H9 (cell line): ENCODE measurements at regions not wholly inside any gene's neighbourhood (a gene's known extent, or its start where the extent isn't known, plus 50 kb on each side); places are given as distances from the start of the nearest gene placed in this dataset.

Source experiments
- DNase-seq: peaks from one replicate; pipeline ENCODE4 v3.0.0-alpha.2; 2017
- H2AFZ ChIP-seq: one replicate; pipeline ENCODE4 v1.6.1; 2013; ENCODE audit warnings: mild to moderate bottlenecking, low read length, control low read depth, moderate library complexity
- H2AK5ac ChIP-seq: 2 replicates; pipeline ENCODE4 v1.6.1; 2013; ENCODE audit warnings: low read length, control low read depth, mixed read lengths; ENCODE audit not compliant: insufficient read length
- H2BK120ac ChIP-seq: one replicate; pipeline ENCODE4 v1.6.1; 2013; ENCODE audit warnings: low read depth, mild to moderate bottlenecking, low read length, control low read depth, inconsistent platforms; ENCODE audit not compliant: poor library complexity, severe bottlenecking
- H2BK12ac ChIP-seq: 2 replicates; pipeline ENCODE4 v1.6.1; 2013; ENCODE audit warnings: low read length, control low read depth, mixed read lengths, low read depth; ENCODE audit not compliant: insufficient read length
- H2BK15ac ChIP-seq: 2 replicates; pipeline ENCODE4 v1.6.1; 2013; ENCODE audit warnings: low read depth, low read length, control low read depth
- H2BK20ac ChIP-seq: one replicate; pipeline ENCODE4 v1.6.1; 2013; ENCODE audit warnings: low read depth, mild to moderate bottlenecking, low read length, control low read depth, inconsistent platforms; ENCODE audit not compliant: poor library complexity, severe bottlenecking
- H2BK5ac ChIP-seq: 2 replicates; pipeline ENCODE4 v1.6.1; 2013; ENCODE audit warnings: low read length, control low read depth, mixed read lengths; ENCODE audit not compliant: insufficient read length
- H3K14ac ChIP-seq: 2 replicates; pipeline ENCODE4 v1.6.1; 2013; ENCODE audit warnings: low read length, control low read depth; ENCODE audit not compliant: insufficient read depth
- H3K18ac ChIP-seq: 2 replicates; pipeline ENCODE4 v1.6.1; 2013; ENCODE audit warnings: low read depth, mild to moderate bottlenecking, mixed read lengths, low read length, control low read depth; ENCODE audit not compliant: insufficient read length
- H3K23ac ChIP-seq: 2 replicates; pipeline ENCODE4 v1.6.1; 2013; ENCODE audit warnings: low read length, control low read depth, mixed read lengths, low read depth; ENCODE audit not compliant: insufficient read length
- H3K23me2 ChIP-seq: 2 replicates; pipeline ENCODE4 v1.6.1; 2013; ENCODE audit warnings: low read depth, mild to moderate bottlenecking, mixed read lengths, low read length, control low read depth; ENCODE audit not compliant: insufficient read length, poor library complexity, severe bottlenecking
- H3K27ac ChIP-seq: 2 replicates; pipeline ENCODE4 v1.5.1; 2013; ENCODE audit warnings: low read length, control low read depth, mixed read lengths, low read depth; ENCODE audit not compliant: insufficient read length
- H3K27me3 ChIP-seq: 2 replicates; pipeline ENCODE4 v1.6.1; 2013; ENCODE audit warnings: low read length, control low read depth, inconsistent platforms; ENCODE audit not compliant: insufficient read depth
- H3K4ac ChIP-seq: 2 replicates; pipeline ENCODE4 v1.6.1; 2013; ENCODE audit warnings: low read depth, mild to moderate bottlenecking, control low read depth, inconsistent platforms, low read length, moderate library complexity
- H3K4me1 ChIP-seq: 2 replicates; pipeline ENCODE4 v1.6.1; 2013; ENCODE audit warnings: low read length, control low read depth, inconsistent platforms; ENCODE audit not compliant: insufficient read depth
- H3K4me2 ChIP-seq: 2 replicates; pipeline ENCODE4 v1.6.1; 2013; ENCODE audit warnings: low read length, control low read depth, mixed read lengths; ENCODE audit not compliant: insufficient read length, insufficient read depth
- H3K56ac ChIP-seq: 2 replicates; pipeline ENCODE4 v1.6.1; 2013; ENCODE audit warnings: low read depth, mild to moderate bottlenecking, mixed read lengths, low read length, control low read depth; ENCODE audit not compliant: insufficient read length
- H3K79me1 ChIP-seq: 2 replicates; pipeline ENCODE4 v1.6.1; 2013; ENCODE audit warnings: low read depth, mild to moderate bottlenecking, moderate library complexity, low read length, control low read depth, inconsistent platforms; ENCODE audit not compliant: insufficient read depth, poor library complexity, severe bottlenecking
- H3K79me2 ChIP-seq: 2 replicates; pipeline ENCODE4 v1.6.1; 2013; ENCODE audit warnings: low read length, control low read depth, inconsistent platforms; ENCODE audit not compliant: insufficient read depth
- H3K9ac ChIP-seq: 2 replicates; pipeline ENCODE4 v1.6.1; 2013; ENCODE audit warnings: low read length, control low read depth, mixed read lengths; ENCODE audit not compliant: insufficient read length; ENCODE audit errors: extremely low read depth
- H3K9me3 ChIP-seq: one replicate; pipeline ENCODE4 v1.6.1; 2013; ENCODE audit warnings: low read depth, low read length, inconsistent platforms; ENCODE audit not compliant: control insufficient read depth
- H3T11ph ChIP-seq: one replicate; pipeline ENCODE4 v1.6.1; 2013; ENCODE audit warnings: mild to moderate bottlenecking, low read length, control low read depth, inconsistent platforms
- H4K20me1 ChIP-seq: one replicate; pipeline ENCODE4 v1.6.1; 2013; ENCODE audit not compliant: control insufficient read depth, insufficient read length, insufficient read depth
- H4K5ac ChIP-seq: 2 replicates; pipeline ENCODE4 v1.6.1; 2013; ENCODE audit warnings: low read depth, mild to moderate bottlenecking, mixed read lengths, low read length, control low read depth; ENCODE audit not compliant: insufficient read length
- H4K8ac ChIP-seq: replicated peaks from 2 replicates; pipeline ENCODE4 v1.6.1; 2013; ENCODE audit warnings: low read length, control low read depth, mixed read lengths, low read depth; ENCODE audit not compliant: insufficient read length
- H4K91ac ChIP-seq: 2 replicates; pipeline ENCODE4 v1.6.1; 2013; ENCODE audit warnings: low read depth, mild to moderate bottlenecking, moderate library complexity, mixed read lengths, low read length, control low read depth; ENCODE audit not compliant: insufficient read length
- H3K27ac Mint-ChIP-seq, 3 experiments: 2 replicates in 2 of 3; 3 replicates in 1 of 3; pipeline ENCODE4 v1.8.0; 2020 to 2021; ENCODE audit warnings: mixed read lengths in 3 of 3, mild to moderate bottlenecking in 1 of 3, moderate library complexity in 1 of 3
- H3K27me3 Mint-ChIP-seq: 2 replicates; pipeline ENCODE4 v1.8.0; 2021; ENCODE audit warnings: low read depth, mild to moderate bottlenecking, moderate library complexity, mixed read lengths
- H3K36me3 Mint-ChIP-seq, 3 experiments: 2 replicates in 2 of 3; 3 replicates in 1 of 3; pipeline ENCODE4 v1.8.0; 2020 to 2021; ENCODE audit warnings: low read depth in 3 of 3, mixed read lengths in 3 of 3; ENCODE audit not compliant: insufficient read depth in 1 of 3
- H3K4me1 Mint-ChIP-seq, 2 experiments: 2 replicates each; pipeline ENCODE4 v1.8.0; 2020; ENCODE audit warnings: mixed read lengths in 2 of 2
- H3K4me3 Mint-ChIP-seq, 2 experiments: 2 replicates in 1 of 2; 3 replicates in 1 of 2; pipeline ENCODE4 v1.8.0; 2020 to 2021; ENCODE audit warnings: mild to moderate bottlenecking in 2 of 2, mixed read lengths in 2 of 2, moderate library complexity in 1 of 2
- H3K9me3 Mint-ChIP-seq, 2 experiments: 2 replicates in 1 of 2; 3 replicates in 1 of 2; pipeline ENCODE4 v1.8.0; 2020; ENCODE audit warnings: mild to moderate bottlenecking in 2 of 2, mixed read lengths in 2 of 2, moderate library complexity in 1 of 2
- CTCF ChIP-seq: fragments of 200-600 bp; sonication (generic); conservative IDR thresholded peaks from 3 replicates; pipeline ENCODE4 v1.8.0; 2021; ENCODE audit warnings: antibody characterized with exemption, mild to moderate bottlenecking
- whole genome bisulfite sequencing: extraction: QIAGEN DNeasy Blood & Tissue Kit; methylation state at CpG from one replicate; pipeline ENCODE4 v1.1.7; 2013; ENCODE audit warnings: missing lambda C conversion rate, low lambda C conversion rate, mixed read lengths; ENCODE audit not compliant: insufficient read length; ENCODE audit errors: extremely low coverage; 5-methylcytosine and 5-hydroxymethylcytosine counted together

- no CpG with 5 or more reads among the region's 4 CpGs for WGBS
- H2BK12ac ChIP-seq, result no peak overlapping the region
- H3K27ac Mint-ChIP-seq, result no peak overlapping the region
- no peak overlapping the region for H4K8ac ChIP-seq
- no peaks in the 10 kb centered on the region for H3K9me3 Mint-ChIP-seq
- H3K4me1 Mint-ChIP-seq, result peaks cover 0 to 4% of the 10 kb centered on the region in 2 experiments; a peak in 1 of 4 replicates
- H3K9ac ChIP-seq, result no peak overlapping the region
- no peaks in the 10 kb centered on the region for H3K27me3 Mint-ChIP-seq
- H3K23me2 ChIP-seq, result no peaks in the 10 kb centered on the region
- H2BK120ac ChIP-seq, result no peak overlapping the region
- no peaks in the 10 kb centered on the region for H3K79me2 ChIP-seq
- H4K91ac ChIP-seq, result no peak overlapping the region
- H3K9me3 ChIP-seq, result no peaks in the 10 kb centered on the region
- H3T11ph ChIP-seq, result no peak overlapping the region
- no peak overlapping the region for H2BK15ac ChIP-seq
- no peak overlapping the region for H3K4me3 Mint-ChIP-seq
- no peaks in the 10 kb centered on the region for H3K79me1 ChIP-seq
- no peaks in the 10 kb centered on the region for H3K27me3 ChIP-seq
- no peaks in the 10 kb centered on the region for H3K4me1 ChIP-seq
- H3K23ac ChIP-seq, result no peak overlapping the region
- no peak overlapping the region for H2AFZ ChIP-seq
- H3K18ac ChIP-seq, result no peak overlapping the region
- H3K14ac ChIP-seq, result no peak overlapping the region
- no peaks in the 10 kb centered on the region for H4K20me1 ChIP-seq
- no peak overlapping the region for H2BK5ac ChIP-seq
- H3K4me2 ChIP-seq, result no peak overlapping the region
- H3K36me3 Mint-ChIP-seq, result no peaks in the 10 kb centered on the region
- no peak overlapping the region for H3K4ac ChIP-seq
- no peak overlapping the region for H3K27ac ChIP-seq
- H3K56ac ChIP-seq, result no peak overlapping the region
- no peak overlapping the region for H2BK20ac ChIP-seq
- TF ChIP-seq CTCF, result no peak
- no peak overlapping the region for H2AK5ac ChIP-seq
- DNase-seq, result no peak
- H4K5ac ChIP-seq, result no peak overlapping the region
Measured at GRCh38 chr11:127733552-127733951, 733.0 kb upstream of the KIRREL3 start.
